GM21515 (cell line): ENCODE measurements at regions not wholly inside any gene's neighbourhood (a gene's known extent, or its start where the extent isn't known, plus 50 kb on each side); places are given as distances from the start of the nearest gene placed in this dataset.
"Not testable (repeated sequence)": the region's sequence is repeated elsewhere in the genome, so short reads cannot be mapped to it uniquely, and the experiment has no call there.

Source experiments
- ATAC-seq: cut with Tn5 transposase; IDR thresholded peaks from one replicate; pipeline ENCODE4 v1.9.1; 2021; ENCODE audit not compliant: unreplicated experiment

DNA sequence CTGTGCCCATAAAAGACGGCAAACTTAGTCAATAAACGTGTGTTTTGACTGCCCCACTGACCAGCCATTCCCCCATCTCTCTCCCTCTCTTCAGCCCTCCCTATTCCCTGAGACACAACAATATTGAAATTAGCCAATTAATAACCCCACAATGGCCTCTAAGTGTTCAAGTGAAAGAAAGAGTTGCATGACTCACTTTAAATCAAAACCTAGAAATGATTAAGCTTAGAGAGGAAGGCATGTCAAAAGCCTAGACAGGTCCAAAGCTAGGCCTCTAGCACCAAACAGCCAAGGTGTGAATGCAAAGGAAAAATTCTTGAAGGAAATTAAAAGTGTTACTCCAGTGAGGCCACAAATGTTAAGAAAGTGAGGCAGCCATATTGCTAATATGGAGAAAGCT, 261.6 kb upstream of the TBX18 start:
- ATAC-seq: no peak

DNA sequence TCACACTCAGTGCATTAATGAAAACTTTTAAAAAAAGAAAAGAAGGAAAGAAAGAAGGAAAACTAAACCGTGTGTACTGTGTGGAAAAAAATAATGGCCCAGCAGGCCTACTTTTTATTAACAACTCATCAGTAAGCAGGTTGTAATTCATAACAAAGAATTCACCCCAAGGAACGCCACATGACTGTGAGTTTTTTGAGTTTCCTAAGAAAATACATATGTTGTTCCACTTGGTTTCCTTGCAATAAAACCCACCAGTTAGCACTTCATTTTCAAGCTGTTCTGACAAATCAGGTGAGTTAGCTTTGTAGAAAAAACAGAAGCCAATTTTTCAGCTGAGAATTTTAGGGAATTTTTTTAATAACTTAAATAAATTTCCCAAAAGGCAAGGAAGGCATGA, 259.3 kb upstream of the TBX18 start:
- no peak for ATAC-seq

DNA sequence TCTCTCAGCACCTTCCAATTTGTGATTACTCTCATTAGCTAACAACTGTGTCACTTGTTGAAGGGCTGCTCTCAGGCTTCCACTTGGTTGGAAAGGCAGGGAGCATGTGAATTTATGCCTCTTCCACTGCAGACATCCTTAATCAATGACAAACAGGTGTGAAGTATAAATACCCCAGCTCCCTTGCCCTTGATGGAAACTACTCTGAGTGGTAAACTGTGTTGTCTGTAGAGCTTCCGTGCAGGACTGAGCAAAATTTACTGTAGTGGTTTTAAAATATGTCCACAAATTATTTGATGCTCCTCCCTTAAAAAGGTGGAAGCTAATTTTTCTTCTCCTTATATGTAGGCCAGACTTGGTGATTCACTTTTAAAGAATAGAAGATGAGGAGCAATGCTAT, 253.0 kb upstream of the TBX18 start:
- ATAC-seq: no peak

DNA sequence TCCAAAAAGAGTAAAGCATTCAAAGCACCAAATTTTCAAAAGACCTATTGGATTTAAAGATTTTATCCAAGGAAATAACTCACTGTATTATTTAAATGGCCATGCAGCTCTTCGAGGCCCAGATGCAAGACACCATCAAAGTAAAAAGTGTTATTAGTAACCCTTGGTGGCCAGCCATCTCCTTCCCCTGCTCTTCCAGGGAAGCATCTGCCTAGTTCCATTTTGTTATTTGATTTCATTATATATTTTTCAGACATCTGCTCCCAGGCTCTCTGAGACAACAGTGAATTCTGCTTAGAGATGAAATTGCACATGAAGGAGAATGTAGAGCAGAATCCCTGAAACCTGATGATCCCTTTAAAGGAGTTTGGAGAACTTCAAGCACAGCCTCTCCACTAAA, 252.3 kb upstream of the TBX18 start:
- no peak for ATAC-seq

DNA sequence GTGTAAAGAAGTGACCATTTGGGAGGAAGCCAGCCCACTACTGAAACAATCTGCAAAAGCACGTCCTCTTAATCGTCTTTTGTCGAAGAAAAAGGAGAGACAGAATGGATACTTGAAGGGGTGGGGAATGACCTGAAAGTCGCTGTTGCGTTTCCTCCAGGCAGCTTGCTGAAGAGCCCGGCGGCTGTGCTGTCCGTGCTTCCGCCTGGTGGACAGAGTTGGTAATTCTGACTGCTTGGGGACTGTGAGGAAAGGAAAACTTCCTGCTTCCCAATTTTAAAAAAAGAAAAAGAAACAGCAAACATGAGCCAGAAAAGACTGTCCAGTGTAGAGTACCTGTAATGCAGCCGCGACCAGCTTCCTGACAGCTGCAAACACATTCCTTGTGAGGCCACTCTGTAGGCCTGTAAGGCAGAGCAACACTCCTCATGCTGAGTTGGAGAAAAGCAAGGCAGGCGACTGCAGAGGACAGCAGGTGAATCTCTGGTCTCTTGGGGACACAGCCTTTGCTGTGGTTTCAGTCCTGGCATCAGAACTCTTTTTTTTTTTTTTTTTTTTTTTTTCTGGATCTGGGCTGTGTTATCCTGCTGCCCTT, 251.1 kb upstream of the TBX18 start:
- peak; percentile 83 for ATAC-seq

DNA sequence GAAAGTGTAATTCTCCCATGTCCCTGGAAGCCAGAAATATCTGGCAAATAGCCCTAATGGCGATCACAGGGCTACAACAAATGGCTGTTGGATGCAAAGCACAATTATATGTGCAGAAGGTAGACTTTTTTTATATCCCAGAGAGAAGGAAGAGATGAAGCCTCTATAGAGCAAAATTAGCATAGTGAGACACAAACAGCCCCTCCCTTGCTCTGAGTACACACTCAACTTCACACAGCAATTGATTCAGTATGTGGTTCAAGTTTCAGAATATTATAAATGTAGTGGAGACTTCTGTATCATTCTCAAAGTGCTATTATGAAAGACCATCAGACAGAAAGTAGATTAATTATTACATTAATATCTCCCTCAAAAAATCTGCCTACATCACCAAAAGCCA, 246.5 kb upstream of the TBX18 start:
- ATAC-seq: no peak

DNA sequence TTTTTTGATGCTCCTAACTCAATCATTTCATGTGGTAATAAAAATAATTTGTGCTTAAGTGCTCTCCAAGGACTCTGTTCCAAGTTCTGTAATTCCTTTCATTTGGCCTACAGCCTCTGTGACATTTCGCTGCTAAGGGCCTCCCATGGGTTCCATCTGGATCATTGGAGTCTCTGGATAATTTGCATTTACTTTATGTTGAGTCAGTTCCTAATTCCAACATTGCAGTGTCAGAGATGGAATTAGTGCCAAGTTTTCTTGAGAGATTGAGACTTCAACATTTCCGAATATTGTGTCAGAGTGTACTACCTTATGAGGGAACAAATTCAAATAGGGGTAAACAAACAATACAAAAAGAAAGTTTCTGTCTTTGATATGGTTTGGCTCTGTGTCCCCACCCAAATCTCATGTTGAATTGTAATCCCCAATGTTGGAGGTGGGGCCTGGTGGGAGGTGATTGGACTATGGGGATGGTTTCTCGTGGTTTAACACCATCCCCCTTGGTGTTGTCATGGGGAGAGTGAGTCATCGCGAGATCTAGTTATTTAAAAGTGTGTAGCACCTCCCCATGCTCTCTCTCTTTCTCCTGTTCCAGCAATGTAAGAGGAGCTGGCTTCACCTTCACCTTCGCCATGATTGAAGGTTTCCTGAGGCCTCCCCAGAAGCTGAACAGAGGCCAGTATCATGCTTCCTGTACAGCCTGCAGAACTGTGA, 244.1 kb upstream of the TBX18 start:
- ATAC-seq: no peak

DNA sequence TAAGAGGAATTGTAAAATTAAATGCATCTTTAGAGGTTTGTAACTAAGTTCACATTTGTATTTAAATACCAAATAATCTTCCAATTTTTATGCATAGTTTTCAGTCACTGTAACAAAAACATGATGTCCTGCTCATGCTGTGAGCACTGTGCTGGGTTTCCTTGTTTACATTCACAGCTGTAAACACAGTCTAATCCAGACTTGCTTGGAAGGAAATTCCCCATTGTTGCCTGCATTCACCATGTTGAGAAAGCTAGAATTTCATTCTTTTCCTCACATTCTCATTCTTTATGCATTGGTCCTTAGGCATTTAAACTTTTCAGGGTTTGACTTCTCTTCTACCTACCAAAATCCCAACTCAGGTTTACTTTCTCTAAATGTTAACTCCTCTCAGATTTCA, 242.0 kb upstream of the TBX18 start:
- no peak for ATAC-seq

DNA sequence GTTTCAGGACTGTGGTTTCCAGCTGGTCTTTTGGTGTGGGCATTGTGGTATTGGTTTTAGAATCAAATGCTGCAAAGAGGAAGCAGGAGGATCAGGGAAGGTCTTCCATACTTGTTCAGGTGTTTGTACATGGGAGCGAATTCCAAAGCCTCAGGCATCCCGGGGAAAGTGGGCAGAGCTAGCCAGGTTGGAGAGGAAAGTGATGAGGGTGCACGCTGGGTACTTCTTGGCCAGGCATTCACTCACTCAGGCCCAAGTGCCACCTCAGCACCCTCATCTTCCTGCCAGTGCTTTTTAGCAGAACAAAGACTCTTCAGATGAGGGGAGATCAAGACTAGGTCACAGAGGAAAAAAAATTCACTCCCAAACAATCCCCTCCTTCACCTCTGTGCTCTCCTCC, 241.1 kb upstream of the TBX18 start:
- no peak for ATAC-seq

DNA sequence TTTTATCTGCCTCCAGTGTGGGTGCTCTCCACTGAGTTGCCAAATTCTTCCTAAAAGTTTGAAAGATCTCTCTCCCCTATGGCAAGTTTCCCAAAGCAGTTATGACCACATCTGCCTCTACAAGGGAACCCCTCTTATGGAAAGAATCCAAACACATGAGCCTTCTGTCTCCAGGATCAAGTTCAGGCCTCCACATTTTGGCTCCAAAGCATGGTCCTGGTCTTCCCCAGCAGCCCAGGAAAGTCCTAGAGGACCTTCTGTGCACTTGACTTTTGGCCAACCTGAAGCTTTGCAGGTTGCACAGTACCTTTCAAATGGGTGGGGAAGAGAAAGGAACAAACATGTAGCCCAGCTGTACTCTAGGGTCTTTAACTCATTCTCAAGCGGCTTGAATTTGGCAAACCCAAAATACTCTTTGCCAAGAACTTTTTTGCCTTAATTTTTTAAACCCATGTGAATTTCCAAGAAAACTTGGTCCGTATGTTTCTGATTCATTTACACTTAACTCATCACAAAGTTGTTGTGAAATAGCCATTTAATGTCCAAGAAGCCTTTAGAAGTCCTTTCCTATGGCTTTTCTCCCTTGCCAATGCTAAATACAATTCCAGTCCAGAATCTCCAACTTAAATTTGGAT, 240.1 kb upstream of the TBX18 start:
- no peak for ATAC-seq

DNA sequence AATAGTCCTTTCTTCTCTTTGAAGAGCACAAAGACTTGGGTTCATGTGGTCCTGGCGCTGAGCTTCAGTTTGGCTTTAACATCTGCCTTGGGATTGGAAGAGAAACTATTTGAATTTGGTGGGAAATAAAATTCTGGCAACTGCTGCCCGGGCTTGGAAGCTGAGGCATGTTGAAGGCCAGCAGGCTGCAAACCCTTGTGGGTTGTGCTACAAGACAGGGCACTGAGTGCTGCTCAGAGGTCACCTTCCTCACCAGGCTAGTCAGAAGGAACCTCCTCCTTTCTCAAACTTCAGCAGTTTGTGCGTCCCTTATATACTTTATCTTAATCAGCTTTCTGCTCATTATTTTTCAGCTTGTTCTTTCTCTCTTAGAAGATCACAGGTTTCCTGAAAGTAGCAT, 238.4 kb upstream of the TBX18 start:
- no peak for ATAC-seq

DNA sequence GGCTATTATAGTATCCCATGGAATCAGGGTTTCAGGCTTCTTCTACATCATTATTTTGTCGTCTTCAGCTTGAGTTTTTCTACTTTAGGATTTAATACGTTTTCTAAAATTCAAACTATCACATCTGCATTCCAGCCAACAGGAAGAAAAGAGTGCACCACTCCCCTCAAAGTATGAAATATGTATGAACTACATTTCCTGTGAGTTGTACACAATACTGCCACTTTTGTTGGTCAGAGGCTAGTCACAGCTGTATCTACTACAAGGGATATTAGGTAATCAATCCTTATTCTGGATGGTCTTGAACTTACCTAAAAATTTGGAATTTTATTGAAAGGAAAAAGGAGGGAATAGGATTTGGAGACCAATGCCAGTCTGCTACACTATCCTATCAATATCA, 235.6 kb upstream of the TBX18 start:
- no peak for ATAC-seq

DNA sequence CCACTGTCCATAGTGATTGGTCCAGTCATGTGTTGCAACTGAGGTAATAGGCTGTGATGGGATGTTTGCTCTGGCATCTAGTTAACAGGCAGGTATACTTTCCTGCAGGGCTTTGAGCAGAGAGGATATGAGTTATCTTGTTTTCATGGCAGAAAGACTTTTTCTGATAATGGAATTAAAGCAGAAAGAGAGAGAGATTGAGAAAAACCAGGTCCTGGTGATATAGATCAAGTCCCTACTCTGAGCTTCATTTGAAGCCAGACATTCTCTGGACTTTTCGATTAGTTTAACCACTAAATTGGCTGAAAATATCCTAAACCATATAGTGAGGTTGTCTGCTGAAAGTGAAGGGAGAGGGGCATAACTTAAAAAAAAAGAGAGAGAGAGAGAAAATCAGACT, 233.8 kb upstream of the TBX18 start:
- ATAC-seq: no peak

DNA sequence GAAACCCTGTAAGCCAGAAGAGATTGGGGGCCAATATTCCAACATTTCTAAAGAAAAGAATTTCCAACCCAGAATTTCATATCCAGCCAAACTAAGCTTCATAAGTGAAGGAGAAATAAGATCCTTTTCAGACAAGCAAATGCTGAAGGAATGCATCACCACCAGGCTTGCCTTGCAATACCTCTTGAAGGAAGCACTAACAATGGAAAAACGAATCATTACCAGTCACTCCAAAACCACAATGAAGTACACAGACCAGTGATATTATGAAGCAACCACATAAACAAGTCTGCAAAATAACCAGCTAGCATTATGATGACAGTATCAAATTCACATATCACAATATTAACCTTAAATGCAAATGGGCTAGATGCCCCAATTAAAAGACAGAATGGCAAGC, 224.4 kb upstream of the TBX18 start:
- not testable (repeated sequence) for ATAC-seq

DNA sequence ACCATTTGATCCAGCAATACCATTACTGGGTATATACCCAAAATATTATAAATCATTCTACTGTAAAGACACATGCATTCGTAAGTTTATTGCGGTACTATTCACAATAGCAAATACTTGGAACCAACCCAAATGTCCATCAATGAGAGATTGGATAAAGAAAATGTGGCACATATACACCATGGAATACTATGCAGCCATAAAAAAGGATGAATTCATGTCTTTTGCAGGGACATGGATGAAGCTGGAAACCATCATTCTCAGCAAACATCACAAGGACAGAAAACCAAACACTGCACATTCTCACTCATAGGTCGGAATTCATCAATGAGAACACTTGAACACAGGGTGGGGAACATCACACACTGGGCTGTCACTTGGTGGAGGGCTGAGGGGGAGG, 221.1 kb upstream of the TBX18 start:
- ATAC-seq: not testable (repeated sequence)

DNA sequence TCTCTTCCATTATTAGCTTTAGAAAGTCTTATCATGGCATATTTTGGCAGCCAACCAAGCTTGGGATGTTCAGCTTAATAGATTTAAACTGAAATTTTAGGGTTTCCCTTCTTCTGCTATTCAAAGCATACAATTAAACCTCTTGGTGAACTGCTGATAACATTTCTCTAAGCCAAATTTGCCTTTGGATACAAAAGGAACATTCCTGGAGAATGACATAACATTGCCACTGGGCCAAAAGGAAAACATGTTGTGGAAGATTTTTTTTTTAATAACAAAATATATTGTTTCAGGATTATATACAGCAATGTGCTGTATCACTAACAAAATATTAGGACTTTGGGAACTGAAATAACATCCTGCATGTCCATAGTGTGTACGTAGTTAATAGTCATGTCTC, 215.1 kb upstream of the TBX18 start:
- ATAC-seq: no peak

DNA sequence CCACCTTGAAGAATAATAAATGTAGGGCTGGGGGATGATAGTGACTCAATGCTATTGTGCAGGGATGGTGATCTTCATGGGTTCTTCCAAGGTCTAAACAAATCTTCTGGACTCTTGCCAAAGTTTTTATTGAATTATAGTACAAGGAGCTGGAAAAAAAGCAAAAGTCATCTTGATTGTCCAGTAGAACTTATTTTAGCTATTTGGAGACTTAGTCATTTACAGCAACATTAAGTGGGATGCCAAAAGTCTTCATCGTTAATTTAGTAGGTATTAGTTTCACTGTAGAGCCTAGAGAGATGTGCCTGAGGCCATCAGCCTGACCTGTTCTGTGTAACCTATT, 212.9 kb upstream of the TBX18 start:
- no peak for ATAC-seq

DNA sequence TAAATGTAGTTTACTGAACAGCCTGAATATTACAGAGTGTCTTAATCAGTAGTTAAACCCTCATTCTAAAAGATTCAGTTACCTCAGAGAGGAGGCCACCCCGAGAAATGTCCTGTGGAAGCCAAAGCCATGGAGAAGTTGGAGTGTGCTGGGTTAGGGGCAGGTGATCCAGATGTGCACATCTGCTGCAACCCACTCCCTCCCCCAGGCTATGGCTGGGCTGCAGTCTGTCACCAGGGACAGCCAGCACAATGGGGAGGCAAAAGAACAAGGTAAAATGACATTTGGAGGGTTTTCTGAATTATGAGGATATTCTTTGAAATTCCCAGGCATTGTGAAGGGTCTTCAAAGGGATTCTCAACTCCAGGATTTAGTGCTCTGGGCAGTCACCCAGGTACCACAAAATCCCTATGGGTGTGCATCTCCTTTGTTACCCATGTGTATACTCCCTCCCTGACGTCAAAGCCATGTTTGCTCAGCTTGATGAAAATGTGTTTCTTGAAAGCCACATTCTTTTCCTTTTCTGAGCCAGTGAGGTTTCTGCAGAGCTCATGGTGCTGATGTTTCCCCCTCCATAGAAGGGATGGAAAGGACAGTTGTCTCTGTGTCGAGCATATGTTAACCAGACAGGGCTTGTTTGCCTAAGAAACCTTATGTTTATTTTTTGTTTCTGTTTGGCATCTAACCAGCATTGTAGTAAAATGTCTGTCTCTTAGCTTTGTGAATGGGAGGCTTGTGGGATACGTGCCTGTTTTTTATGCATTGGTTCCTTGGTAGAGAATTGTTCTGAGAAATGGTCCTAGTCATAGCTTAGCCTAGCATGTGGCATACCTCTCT, 212.3 kb upstream of the TBX18 start:
- no peak for ATAC-seq

DNA sequence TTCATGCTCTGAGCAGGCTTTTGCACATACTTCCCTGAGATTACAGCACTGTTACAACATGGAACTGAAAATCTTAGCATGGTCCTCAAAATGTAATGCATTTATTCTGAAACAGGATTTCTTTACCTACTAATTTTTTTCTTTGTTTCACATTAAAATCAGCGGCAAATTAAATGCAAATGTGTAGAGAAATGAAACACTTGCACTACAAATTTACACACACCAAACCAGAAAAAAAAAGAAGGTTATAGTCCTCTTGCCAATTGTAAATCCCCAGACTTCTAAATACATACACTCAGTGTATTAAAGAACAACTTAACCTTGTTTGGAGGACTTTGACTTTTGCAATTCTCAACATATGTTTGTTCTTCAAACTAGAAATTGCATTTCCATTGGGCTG, 210.9 kb upstream of the TBX18 start:
- no peak for ATAC-seq

DNA sequence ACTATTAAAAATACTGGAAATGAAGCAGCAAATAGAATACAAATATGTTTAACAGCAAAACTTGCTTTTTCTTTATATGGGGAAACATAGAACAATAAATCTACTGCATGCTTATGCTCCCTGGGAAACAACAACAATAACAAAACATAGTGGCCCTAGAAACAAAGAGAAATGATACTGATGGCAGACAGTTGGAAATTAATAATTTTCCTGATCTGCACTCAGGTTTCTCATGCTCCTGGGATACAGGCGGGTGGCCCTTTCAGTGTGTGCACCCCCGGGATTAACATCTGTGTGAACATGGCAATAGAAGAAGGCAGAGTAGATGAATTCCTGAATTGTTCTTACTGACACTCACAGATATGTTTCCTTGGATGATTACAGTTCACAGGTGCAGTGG, 209.2 kb upstream of the TBX18 start:
- no peak for ATAC-seq

DNA sequence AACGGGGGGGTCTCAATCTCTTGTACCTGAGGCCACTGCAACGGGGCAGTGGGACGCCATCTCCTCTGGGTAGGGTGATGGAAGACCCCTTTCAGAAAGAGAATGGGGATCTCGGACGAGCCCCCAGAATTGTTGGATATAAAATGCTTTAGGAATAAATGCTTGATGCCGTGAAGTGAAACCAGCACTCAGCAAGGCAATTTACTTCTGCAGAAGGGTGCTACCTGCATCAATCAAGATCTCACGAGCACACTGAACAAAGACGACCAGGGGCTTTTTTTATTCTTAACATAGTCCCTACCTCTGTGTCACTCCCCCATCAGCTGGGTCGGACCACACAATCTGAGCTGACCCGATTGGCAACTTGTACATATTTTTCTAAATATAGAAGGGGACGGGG, 203.6 kb upstream of the TBX18 start:
- no peak for ATAC-seq

DNA sequence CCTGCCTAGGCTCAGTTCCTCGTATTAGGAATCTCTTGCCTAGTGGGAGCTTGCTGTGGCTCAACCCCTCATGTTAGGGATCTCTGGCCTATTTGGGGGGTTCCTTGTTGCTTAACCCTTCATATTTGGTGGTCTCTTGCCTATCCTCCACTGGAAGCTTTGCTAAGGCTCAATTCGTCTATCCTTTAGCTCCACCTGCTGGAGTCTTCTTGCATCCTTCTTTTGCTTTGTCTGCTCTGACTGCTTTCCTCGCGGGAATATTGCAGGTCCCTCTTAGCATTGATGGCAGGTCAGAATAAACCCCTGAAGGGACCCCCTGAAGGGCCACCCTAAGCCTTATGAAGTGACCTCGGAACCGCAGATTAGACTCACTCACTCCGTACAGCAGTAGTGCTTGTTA, 203.0 kb upstream of the TBX18 start:
- ATAC-seq: no peak
